GM21390 (cell line): ENCODE measurements at regions not wholly inside any gene's neighbourhood (a gene's known extent, or its start where the extent isn't known, plus 50 kb on each side); places are given as distances from the start of the nearest gene placed in this dataset.

Source experiments
- ATAC-seq: cut with Tn5 transposase; IDR thresholded peaks from one replicate; pipeline ENCODE4 v1.9.1; 2021; ENCODE audit not compliant: unreplicated experiment

DNA sequence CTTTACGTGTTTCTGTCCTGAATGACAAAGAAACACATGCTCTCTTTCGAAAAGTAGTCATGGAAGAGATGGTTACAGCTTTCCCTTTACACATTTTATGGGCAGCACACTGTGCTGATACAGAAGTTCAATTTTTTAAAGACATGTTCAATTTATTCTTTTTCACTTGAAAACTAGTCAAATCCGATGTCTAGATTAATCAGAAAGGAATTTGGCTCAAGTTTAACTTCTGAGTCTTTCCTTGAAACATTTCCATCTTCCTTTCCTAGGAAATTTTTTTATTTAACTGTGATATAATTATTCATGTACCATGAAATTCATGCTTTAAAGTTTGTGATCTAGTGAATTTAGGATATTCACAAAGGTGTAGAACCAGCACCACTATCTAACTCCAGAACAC, 360.1 kb downstream of the TNS3 start:
- ATAC-seq, result no peak

DNA sequence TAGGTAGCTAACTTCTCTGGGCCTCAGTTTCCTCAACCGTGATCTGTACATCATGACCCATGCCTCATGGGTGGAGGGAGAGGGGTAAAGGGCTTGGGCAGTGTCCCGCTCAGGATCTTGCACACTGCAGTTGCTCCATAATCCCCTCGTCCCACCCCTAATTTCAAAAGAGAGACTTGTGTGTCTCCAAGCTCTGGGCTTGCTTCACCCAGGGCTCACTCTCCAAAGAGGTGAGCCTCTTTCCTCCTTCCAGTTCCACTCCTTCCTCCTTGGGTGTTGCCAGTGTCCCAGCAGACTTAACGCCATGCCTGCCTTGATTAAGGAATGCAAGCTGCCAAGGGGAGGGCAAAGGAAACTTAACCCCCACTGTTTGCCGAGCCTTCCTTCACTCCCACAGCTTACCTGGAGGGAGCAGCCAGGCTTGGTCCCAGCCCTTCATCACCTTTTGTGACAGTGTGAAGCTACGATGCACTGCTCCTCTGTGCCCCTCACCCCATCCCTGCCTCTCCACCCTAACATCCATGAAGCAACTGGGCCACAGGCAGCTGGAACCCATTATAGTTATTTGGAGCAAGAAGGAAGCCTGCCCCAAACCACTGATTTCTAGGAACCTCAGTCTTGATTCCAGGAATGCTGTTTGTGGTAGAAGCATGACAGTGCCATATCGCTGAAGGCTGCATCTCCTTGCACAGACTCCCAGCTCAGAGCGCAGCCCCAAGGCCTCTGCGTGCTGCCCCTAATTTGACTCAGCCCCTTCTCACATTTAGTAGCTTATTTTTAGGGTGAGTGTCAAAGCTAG, 363.3 kb downstream of the TNS3 start:
- ATAC-seq, result no peak

DNA sequence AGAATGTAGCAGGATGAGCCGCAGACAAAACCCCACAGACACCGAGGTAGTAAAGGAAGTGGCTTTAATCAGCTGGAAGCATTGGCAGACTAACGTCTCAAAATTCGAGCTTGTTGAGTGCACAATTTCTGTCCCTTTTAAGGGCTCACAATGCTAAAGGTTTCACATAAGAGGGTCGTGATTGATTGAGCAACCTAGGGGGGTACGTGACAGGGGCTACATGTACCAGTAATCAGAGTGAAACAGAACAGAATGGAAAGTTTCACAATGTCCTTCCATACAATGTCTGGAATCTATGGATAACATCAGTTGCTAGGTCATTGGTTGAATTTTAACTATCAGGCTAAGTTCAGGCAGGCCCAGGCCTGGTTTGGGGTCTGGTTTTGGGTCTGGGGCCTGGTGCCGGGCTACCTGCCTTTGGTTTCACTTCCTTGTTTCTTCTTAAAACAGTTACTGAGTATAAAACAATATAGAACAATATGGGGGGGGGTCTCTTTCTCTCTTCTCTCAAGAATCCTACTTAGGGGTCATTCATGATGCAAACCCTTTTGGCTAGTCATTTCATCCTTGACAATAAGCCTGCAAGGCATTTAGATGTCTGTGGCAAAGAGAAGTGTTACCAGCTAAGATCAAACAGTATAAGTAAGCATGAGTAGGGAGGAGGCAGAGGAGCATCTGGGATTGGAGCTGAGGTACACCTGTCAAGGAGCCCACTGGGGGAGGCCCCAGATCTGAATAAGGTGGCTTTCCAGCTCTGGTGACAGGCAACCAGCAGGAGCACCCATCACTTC, 364.1 kb downstream of the TNS3 start:
- no peak for ATAC-seq

DNA sequence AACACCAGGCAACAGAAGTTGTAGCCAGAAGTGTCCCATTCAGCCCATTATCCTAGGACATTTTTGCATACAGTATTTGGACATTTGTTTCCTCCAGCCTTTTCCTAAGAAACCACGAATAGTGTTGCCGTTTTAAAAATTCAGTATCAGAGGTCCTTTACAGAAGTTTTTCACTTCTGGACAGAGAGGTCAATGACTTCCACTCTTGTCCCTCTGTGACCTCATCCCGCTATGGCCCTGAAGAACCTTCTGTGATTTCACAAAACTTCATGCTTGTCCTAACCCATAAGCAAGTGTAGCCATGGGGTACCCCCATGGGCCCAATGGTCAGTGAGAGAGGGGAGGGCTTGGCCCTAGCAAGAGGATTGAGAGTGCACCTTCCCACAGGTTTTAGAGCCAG, 364.8 kb downstream of the TNS3 start:
- ATAC-seq, result no peak

DNA sequence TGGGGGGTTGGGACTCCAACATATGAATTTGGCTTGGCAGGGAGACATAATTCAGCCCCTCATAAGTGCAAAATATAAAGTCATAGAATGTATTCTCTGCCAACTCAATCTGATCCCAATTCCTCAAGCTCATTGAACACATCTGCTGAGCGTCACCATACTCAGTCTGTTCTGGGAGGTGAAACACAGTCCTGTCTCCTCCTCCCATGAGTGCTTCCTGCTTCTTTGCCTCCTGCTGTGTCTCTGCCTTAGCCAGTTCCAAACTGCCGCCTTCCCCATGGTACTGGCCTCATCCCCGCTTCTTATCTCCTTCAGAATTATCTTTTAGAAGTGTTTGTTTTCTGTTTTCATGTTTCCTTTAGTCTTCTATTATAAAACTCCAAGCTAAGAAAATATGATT, 365.5 kb downstream of the TNS3 start:
- no peak for ATAC-seq

DNA sequence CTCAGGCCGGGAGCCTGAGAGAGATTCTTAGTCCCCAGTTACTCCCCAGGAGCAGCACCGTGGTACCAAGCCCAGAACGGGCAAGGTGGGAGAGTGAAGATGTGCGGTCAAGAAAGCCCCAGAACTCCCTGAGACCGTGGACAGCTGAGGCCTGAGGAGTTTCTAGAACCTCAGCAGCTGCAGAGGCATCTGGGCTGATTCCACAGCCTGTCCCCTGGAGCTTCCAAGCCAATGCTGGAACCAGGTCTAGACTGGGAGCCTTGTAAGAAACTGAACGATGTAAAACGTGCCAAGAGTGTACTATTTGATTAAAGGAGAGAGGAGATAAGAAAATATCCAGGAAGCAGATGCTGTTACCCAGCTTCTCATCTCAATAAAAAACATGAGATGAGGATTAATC, 366.3 kb downstream of the TNS3 start:
- no peak for ATAC-seq

DNA sequence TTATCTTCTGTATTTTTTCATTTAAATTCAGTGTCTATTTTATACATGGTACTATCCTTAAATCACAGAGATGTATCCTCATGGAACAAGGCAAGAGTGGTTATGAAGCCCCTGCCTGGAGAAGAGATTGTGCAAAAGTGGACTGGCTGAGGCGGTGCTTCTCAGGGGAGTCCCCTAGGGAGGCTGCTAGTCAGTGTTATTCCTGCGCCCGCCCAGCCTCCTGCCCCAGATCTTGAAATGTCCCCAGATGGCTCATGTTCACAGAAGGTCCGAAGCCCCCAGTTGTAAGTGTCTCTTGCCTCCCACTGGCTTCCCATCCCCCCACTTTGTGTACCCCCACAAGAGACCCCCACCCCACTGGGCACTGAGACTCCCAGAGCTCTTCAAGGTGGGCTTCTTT, 366.9 kb downstream of the TNS3 start:
- ATAC-seq, result no peak

DNA sequence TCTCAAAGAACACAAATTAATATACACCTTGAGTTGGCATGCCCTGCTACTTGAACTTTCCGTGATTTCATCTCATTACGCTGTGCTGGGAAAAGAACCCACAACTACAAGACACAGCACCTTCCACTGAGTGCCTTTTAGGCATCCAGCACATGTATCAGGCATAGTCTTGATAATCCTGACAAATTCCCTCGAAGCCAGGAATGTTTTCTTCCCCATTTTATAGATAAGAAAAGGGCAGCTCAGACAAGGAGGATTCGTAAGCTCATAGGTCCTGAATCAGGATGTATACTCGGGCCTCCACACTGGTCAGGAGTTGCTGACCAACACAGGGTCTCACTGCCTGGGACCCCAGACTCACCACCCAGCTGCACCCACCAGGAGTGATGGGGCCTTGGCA, 368.6 kb downstream of the TNS3 start:
- ATAC-seq, result no peak

DNA sequence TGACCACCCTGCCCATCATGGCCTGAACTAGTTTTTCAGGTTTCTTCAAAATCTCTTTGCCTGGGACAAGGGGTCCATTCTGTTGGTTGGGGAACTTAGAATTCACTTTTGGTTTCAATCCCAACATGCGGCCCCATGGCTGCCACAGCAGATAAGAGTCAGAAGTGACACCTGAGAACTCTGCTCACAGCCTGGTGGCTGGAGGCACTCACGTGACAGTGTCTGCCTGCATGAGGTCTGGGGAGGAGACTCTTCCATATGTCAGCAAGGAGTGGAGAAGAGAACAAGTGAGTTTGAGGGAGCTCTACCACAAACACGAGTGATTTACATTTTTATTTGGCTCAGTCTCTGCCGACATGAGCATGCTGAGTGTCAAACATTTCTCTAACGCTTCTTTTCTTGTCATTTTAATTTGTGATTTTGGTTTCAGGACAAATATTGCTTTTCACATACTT, 370.4 kb downstream of the TNS3 start:
- ATAC-seq, result no peak

DNA sequence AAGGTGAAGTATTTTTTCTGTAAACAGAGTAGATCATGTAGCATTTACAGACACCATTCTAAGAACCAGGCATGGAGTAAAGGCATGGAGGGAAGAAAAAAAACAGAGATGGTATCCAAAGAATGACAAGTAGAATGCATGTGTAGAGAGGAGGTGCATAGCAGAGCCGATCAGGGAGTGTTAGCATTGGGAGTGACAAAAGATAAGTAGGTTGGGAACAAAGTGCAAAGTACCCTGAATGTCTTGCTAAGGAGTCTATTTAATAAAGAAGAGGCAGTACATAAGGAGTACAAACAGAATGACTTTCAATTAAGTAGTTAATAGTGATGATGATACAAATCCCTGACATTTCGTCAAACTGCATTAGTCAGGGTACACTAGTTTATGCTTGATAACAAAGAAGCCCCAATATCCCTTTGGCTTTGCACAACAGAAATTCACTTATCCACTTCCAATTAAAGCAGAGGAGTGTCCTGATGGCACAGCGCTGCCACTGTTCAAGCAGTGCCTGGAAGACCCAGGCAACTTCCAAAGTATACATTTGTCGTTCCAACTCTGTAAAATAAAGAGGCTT, 371.5 kb downstream of the TNS3 start:
- no peak for ATAC-seq

DNA sequence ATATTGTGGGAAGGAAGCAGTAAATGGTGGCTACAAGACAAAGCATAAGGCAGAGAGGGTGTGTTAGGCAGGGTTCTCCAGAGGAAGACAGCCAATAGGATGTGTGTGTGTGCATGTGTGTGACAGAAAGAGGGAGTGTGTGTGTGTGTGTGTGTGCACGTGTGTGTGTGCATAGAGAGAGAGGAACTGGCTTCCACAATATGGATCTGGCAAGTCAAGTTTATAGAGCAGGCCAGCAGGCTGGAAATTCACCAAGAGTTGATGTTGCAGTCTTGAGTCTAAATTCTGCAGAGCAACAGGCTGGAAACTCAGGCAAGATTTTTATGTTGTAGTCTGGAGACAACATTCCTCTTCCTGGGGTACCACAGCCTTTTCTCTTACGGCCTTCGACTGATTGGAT, 374.0 kb downstream of the TNS3 start:
- no peak for ATAC-seq

DNA sequence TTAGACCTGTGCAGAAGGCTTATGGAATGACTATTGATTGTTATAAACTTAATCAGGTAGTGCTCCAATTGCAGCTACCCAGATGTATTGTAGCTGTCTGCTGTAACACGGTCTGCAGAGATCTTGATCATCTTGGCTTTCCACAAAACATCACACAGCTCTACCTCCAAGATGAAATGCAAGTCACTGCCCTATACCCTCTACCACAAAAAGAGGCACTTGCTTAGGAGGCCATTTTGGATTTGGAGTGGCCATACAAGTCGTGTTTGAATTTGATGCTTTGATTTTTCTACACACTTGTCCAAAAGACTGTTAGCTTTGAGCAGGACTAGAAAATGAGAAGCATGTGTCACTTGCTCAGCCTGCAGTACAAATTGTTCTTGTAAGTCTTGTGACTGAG, 377.2 kb downstream of the TNS3 start:
- no peak for ATAC-seq

DNA sequence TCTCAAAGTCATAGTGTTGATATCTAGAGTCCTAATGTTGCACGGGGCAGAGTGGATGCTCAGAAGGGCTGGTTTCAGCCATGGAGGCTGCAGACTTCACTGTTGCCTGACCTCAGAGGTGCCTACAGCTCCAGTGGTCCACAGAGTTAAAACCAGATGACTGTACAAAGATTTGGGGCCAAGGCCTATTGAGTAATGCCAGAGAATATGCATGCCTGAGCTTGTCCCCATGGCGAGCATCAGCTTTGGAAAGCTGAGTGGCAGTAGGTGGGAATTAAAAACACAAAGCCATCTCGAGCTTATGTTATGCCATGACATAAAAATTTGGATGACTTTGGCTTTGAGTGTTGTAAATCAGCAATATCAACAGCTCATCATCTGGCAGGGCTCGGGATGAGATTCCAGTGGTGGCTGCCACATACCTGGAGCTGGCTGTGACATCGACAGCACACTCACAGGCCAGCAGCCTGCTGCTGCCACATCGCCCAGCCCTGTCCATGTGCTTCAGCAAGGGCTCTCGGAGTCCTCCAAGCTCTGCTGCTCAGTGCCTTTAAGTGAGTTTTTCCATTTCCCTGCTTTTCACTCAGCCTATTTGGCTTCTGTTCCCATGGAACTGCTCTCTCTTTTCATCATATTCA, 379.6 kb downstream of the TNS3 start:
- no peak for ATAC-seq

DNA sequence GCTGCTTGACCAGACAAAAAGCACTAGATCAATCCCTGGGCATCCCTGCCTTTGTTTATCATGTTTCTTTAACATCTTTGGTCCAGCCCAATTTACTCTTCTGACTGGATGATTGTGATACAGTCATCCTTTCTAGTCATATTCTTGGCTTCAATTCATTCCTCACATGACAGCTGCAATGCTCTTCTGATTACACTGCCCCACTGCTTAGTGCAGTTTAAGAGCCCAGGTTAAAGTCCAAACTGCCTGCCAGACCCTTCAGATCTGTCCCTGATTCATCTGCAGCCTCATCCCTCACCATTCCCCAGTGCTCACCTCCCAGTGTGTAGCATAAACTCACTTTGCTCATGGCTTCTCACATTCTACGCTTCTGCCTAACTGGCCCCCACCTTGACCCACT, 383.8 kb downstream of the TNS3 start:
- ATAC-seq, result no peak

DNA sequence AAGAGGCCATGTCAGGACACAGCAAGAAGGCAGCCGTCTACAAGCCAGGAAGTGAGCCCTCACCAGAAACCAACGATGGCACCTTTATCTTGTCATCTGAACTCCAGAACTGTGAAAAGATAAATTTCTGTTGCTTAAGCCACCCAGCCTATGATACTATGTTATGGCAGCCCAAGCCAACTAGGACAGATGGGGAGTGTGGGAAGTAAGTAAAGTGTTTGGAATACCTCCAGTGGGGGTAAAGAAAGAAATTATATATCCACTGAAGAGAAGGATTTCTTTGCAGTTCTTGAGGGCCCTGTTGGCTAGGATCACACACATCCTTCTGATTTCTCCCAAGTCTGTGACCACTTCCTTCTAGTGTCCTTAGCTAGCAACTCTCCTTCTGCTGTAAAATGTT, 384.4 kb downstream of the TNS3 start:
- ATAC-seq, result no peak

DNA sequence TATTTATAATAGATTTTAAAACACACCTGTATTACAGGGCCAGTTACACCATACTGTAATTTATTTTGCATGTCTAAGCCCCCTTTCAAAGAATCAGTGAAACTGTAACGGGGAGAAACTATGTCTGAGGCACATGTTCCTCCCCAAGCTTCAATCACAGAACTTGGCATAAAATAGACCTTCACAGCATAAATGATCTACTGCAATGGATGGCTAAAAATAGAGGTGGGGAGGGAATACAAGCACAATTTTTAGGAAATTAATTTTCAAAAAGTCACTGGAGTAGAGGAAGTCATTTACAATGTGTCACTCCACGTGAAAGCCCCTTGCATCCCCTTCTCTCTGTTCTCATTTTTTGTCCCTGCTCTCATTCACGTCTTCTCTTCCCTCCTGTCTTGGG, 385.2 kb downstream of the TNS3 start:
- no peak for ATAC-seq

DNA sequence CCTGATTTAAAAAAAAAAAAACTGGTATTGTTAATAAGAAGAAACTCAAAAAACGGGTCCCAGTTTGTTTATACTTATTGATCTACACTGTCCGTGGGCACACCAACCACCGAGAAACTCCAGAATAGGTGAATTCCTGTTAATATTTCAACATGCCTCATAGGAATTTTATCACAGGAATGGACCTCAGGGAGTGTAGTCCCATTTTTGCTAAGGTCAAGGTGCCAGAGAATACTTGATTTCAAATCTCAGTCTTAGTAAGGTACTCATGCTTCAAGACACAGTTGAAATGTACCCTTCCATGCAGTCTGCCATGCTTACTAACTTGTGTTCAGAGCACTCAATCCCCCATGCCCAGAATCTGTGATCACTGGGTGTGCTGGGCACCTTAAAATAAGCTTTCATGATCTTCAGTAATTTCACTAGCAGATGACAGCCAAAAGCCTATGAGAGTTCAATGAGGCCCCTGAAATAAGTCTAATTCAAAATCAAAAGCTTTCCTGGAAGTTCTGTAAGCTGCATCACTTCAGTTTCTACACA, 385.7 kb downstream of the TNS3 start:
- no peak for ATAC-seq

DNA sequence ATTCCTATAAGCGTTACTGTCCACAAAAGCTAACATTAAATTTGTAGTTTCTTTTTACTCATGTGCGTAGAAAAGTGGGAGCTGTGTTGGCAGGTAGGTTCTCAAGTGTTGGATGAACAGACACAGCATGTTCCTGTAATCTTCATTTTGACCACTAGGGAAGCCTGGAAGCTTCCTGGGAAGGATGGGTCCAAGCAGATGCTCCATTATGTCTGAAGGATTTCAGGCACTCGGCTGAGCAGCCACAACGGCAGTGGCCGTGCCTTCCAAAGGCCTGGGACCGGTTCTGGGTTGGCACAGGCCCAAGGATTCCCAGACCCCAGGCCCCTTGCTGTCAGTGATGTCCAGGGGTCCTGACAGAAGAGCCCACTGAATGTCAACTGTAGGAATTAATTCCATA, 386.3 kb downstream of the TNS3 start:
- no peak for ATAC-seq

DNA sequence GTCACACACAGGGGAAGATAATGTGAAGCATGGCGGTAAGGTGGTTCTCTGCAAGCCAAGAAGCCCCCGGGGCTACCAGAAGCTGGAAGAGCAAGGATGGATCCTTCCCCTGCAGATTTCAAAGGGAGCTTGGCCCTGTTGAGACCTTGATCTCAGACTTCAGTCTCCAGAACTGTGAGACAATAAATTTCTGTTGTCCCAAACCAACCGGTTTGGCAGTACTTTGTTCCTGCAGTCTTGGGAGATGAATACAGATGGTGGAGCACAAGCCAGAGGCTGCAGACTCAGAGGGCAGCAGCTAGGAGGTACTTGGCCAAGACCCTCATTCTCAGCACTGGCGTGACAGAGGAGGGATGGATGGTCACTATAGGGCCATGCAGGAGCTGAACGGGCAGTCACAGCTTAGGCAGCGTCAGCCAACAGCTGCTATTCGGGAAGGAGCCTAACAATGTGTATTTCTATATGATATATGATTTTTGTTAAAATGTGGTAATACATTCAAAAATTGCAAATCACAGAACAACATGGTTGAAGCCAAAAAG, 387.3 kb downstream of the TNS3 start:
- ATAC-seq, result no peak

DNA sequence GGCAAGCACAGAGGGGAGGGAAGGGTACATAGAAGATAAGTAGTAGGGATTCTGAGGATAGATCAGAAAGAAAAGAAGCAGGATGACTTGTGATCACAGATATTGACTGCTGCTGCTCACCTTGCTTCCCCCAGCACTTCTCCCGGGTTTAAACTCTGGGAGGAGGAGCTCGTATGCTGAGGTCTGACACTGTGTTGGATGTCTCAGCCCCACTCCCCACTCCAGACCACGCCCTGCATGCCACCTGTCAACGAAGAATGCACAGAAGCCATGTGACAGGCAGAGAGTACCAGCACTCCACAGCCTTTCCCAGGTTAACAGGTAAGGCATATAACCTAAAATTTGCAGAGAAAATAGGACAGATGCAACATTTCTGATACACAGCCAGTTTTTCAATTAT, 388.9 kb downstream of the TNS3 start:
- ATAC-seq, result no peak

DNA sequence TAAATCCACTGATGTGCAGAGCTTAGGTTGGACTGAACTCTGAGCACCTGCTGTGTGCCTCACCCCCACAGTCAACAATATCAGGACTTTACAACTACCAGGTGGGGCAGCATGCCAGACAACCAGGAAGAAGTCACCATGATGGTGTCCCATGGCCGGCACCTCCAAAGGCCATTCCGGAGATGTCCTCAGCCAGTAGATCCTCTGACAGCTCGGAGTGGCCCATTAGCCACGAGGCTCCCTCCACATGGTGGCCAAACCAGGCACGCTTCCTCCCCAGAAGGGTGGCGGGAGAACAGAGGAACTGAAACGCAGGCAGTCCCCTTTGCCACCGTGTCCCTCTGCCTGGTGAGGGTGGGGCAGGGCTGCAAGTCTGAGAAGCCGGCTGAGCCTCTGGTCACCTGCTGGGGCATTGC, 390.0 kb downstream of the TNS3 start:
- ATAC-seq, result no peak
